Kidney (tissue), 13 donors: ENCODE measurements at regions not wholly inside any gene's neighbourhood (a gene's known extent, or its start where the extent isn't known, plus 50 kb on each side); places are given as distances from the start of the nearest gene placed in this dataset.

ENCODE experiments used
- DNase-seq, 5 donors: peaks; one replicate each; pipeline ENCODE4 v3.0.0-alpha.2; 2013 to 2020
- FAIRE-seq: peaks from 2 replicates; lab custom pipeline; 2012; peaks lifted over from hg19 to GRCh38; lab: Jason Lieb, UNC
- H3K27ac ChIP-seq, 2 donors: one replicate each; pipeline ENCODE4 v1.7.0; 2013; ENCODE audit warnings: low read depth in 2 of 2, low read length in 2 of 2, inconsistent platforms in 1 of 2
- H3K27me3 ChIP-seq: one replicate; pipeline ENCODE4 v1.7.1; 2013; ENCODE audit warnings: low read length, inconsistent platforms; ENCODE audit not compliant: control insufficient read depth, insufficient read depth
- H3K36me3 ChIP-seq, 3 donors: one replicate each; pipeline versions ENCODE4 v1.7.0 to v1.7.1; 2013; ENCODE audit warnings: low read length in 3 of 3, control low read depth in 1 of 3, inconsistent platforms in 1 of 3; ENCODE audit not compliant: insufficient read depth in 3 of 3, control insufficient read depth in 2 of 3
- H3K4me1 ChIP-seq, 3 donors: one replicate each; pipeline versions ENCODE4 v1.7.0 to v1.7.1; 2013; ENCODE audit warnings: low read length in 3 of 3, inconsistent platforms in 1 of 3, low read depth in 1 of 3; ENCODE audit not compliant: control insufficient read depth in 2 of 3, insufficient read depth in 2 of 3
- H3K4me3 ChIP-seq, 3 donors: one replicate each; pipeline versions ENCODE4 v1.7.0 to v1.8.1; 2013; ENCODE audit warnings: low read length in 3 of 3, control low read depth in 1 of 3, inconsistent platforms in 1 of 3
- H3K9ac ChIP-seq, 3 donors: one replicate each; pipeline versions ENCODE4 v1.7.0 to v1.7.1; 2013; ENCODE audit warnings: low read length in 3 of 3, control low read depth in 1 of 3, inconsistent platforms in 1 of 3
- H3K9me3 ChIP-seq, 3 donors: one replicate each; pipeline versions ENCODE4 v1.7.0 to v1.7.1; 2013; ENCODE audit warnings: low read length in 3 of 3, control low read depth in 1 of 3, inconsistent platforms in 1 of 3; ENCODE audit not compliant: control insufficient read depth in 2 of 3, insufficient read depth in 1 of 3
- intact Hi-C: fragments of 100-400 bp; cut with DNase I; formaldehyde crosslinking; loops from one replicate; pipeline ENCODE4 v1.11.1; 2022
- TF ChIP-seq, protein P1 (sequence below): IDR thresholded peaks from 3 replicates; pipeline ENCODE4 v1.5.1; 2012; ENCODE audit warnings: mild to moderate bottlenecking, moderate library complexity, borderline replicate concordance; ENCODE audit not compliant: insufficient read depth; ENCODE audit errors: extremely low read depth
- donor health status: control.
- donor health status: control.
- donor health status: control.
- donor health status: control.
- donor health status: control.
- donor health status: DM: yes; HTN: yes; CAD: no.
- donor health status: Normal renal cell carcinoma (clear cell type).

DNA sequence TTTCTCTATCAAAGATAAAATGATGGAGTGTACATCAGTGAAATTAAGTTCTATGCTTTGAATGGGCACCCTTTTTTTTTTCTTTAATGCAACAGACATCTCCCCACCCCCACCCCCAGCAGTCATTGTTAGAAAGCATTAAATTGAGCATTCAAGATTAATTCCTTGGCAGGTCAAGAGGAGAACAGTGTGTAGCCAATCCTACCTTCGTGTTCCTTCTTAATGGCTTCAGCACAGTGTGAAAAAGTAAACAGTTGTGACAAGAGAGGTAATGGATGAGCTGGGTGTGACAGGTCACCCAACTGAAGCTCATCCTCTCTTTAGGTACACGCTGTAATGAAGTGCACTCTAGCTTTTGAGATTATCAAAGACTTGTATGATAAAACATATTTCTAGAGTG lies 198.5 kb upstream of the RARB start:
- H3K36me3 ChIP-seq = no peaks in the 10 kb centered on the region
- no peaks in the 10 kb centered on the region for H3K4me1 ChIP-seq
- H3K27me3 ChIP-seq = no peaks in the 10 kb centered on the region
- no peaks in the 10 kb centered on the region for H3K9me3 ChIP-seq
- H3K4me3 ChIP-seq = no peak overlapping the region
- no peak overlapping the region for H3K9ac ChIP-seq
- intact Hi-C loops = no loop called here
- no peak overlapping the region for H3K27ac ChIP-seq
- FAIRE-seq = no peak
- peak in 3 of 5 donors; percentile 46 to 71 (median 65) for DNase-seq
- TF ChIP-seq, protein P1, sequence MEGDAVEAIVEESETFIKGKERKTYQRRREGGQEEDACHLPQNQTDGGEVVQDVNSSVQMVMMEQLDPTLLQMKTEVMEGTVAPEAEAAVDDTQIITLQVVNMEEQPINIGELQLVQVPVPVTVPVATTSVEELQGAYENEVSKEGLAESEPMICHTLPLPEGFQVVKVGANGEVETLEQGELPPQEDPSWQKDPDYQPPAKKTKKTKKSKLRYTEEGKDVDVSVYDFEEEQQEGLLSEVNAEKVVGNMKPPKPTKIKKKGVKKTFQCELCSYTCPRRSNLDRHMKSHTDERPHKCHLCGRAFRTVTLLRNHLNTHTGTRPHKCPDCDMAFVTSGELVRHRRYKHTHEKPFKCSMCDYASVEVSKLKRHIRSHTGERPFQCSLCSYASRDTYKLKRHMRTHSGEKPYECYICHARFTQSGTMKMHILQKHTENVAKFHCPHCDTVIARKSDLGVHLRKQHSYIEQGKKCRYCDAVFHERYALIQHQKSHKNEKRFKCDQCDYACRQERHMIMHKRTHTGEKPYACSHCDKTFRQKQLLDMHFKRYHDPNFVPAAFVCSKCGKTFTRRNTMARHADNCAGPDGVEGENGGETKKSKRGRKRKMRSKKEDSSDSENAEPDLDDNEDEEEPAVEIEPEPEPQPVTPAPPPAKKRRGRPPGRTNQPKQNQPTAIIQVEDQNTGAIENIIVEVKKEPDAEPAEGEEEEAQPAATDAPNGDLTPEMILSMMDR = no peak

GRCh38 chr3:25235031-25235430 lies 193.0 kb upstream of the RARB start:
- H3K9ac ChIP-seq = no peak overlapping the region
- FAIRE-seq (no peak), DNase-seq (no peak)
- TF ChIP-seq, protein P1 = no peak
- intact Hi-C loops = no loop called here
- no peaks in the 10 kb centered on the region for H3K4me1 ChIP-seq
- H3K9me3 ChIP-seq = no peaks in the 10 kb centered on the region
- no peak overlapping the region for H3K4me3 ChIP-seq
- no peaks in the 10 kb centered on the region for H3K27me3 ChIP-seq
- no peaks in the 10 kb centered on the region for H3K36me3 ChIP-seq
- H3K27ac ChIP-seq = no peak overlapping the region

DNA sequence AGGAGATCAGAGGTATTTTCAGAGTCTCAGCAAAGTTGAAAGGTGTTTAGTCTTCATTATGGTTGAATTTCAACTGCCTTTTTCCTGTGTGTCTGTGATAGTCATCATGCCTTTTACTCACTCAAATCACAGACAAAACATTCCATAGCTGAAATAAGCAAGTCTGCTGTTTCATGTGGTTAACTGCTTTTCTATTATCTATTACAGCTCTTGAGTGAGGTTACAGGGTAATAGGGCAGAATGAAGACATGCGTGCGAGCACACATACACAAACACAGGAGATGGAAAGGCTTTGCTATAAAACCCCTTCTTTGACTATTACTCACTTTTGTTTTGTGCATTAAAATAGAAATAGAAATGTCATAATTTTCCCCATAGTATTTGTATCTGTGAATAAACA lies 192.6 kb upstream of the RARB start:
- DNase-seq = no peak
- FAIRE-seq = no peak
- Histone ChIP-seq H3K36me3 (no peaks in the 10 kb centered on the region), H3K4me1 (no peaks in the 10 kb centered on the region), H3K27me3 (no peaks in the 10 kb centered on the region), H3K9me3 (no peaks in the 10 kb centered on the region), H3K9ac (no peak overlapping the region), H3K4me3 (no peak overlapping the region), H3K27ac (no peak overlapping the region)
- TF ChIP-seq, protein P1 = no peak
- intact Hi-C loops = no loop called here

DNA sequence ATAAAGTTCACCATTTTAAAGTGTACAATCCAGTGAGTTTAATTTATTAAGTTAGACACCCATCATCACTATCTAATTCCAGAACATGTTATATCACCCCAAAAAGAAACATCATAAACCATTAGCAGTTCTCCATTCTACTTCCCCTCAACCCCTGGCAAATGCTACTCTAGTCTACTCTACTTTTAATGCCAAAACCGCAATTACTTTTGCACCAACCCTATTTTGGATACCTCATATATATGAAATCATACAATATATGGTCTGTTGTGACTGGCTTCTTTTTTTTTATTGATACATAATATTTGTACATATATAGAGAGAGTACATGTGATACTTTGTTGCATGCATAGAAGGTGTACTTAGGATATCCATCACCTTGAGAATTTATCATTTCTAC lies 190.5 kb upstream of the RARB start:
- Histone ChIP-seq H3K4me3 (no peak overlapping the region), H3K4me1 (no peaks in the 10 kb centered on the region), H3K9ac (no peak overlapping the region), H3K9me3 (peaks cover 0 to 4% (median 0%) of the 10 kb centered on the region in 3 donors), H3K36me3 (no peaks in the 10 kb centered on the region), H3K27ac (no peak overlapping the region), H3K27me3 (no peaks in the 10 kb centered on the region)
- FAIRE-seq (no peak), DNase-seq (no peak)
- intact Hi-C loops = no loop called here
- TF ChIP-seq, protein P1 = no peak
